ENCODE measurements at regions not wholly inside any gene's neighbourhood (a gene's known extent, or its start where the extent isn't known, plus 50 kb on each side); places are given as distances from the start of the nearest gene placed in this dataset.

DNA sequence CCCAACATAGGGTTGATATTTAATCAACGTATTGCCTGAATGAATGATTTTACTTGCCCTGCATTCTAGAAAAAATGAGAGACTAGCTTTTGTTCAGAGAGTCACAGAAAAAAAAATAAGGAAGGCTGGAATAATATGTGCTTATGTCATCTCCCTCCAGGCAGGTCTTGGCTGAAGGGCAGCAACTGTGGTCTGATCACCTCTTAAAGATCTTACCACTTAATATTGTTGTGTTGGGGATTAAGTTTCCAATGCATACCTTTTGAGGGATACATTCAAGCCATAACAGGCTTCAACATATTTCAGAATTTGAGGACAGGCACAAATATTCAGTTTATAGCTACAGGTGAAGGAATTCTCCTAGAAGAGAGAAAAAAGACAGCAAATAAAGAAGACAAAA, 157.3 kb upstream of the S1PR3 start (continued):
- TF ChIP-seq, protein P1, sequence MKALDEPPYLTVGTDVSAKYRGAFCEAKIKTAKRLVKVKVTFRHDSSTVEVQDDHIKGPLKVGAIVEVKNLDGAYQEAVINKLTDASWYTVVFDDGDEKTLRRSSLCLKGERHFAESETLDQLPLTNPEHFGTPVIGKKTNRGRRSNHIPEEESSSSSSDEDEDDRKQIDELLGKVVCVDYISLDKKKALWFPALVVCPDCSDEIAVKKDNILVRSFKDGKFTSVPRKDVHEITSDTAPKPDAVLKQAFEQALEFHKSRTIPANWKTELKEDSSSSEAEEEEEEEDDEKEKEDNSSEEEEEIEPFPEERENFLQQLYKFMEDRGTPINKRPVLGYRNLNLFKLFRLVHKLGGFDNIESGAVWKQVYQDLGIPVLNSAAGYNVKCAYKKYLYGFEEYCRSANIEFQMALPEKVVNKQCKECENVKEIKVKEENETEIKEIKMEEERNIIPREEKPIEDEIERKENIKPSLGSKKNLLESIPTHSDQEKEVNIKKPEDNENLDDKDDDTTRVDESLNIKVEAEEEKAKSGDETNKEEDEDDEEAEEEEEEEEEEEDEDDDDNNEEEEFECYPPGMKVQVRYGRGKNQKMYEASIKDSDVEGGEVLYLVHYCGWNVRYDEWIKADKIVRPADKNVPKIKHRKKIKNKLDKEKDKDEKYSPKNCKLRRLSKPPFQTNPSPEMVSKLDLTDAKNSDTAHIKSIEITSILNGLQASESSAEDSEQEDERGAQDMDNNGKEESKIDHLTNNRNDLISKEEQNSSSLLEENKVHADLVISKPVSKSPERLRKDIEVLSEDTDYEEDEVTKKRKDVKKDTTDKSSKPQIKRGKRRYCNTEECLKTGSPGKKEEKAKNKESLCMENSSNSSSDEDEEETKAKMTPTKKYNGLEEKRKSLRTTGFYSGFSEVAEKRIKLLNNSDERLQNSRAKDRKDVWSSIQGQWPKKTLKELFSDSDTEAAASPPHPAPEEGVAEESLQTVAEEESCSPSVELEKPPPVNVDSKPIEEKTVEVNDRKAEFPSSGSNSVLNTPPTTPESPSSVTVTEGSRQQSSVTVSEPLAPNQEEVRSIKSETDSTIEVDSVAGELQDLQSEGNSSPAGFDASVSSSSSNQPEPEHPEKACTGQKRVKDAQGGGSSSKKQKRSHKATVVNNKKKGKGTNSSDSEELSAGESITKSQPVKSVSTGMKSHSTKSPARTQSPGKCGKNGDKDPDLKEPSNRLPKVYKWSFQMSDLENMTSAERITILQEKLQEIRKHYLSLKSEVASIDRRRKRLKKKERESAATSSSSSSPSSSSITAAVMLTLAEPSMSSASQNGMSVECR (CRISPR knock-in tag; IDR thresholded peaks at IDR 0.05; ENCODE audit: borderline replicate concordance) = no peak

DNA sequence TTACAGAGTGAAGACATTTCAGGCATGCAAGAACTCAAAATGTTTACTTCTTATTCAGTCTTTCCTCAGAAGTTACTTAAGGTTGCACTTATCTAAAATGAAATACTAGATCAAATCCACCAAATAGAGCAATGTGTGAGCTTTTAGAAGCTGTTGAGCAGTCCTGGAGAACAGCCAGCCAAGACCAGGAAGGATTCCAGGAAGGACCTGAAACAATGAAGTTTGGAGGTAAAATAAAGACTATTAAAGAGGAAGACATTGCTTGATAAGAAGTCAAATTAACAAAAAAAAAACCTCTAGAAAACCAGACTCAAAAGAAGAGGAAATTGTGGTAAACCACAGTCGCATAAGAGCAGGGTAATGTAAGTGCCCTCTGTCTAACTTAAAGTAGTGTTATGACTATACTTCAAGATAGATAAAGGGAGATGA, 156.2 kb upstream of the S1PR3 start:
- DNase-seq (ENCODE audit: low spot score) = no peak
- Mint-ChIP-seq H3K4me1 (peaks cover 8% of the 10 kb centered on the region), H3K4me3 (no peak overlapping the region), H3K9me3 (peaks cover 21% of the 10 kb centered on the region), H3K27me3 (ENCODE audit: low read depth) (no peaks in the 10 kb centered on the region), H3K27ac (no peak overlapping the region), H3K36me3 (0 out of 2 replicates have a peak, but pooled peaks cover 3% of the 10 kb centered on the region)
- POLR2A ChIA-PET = no interaction called here
- CTCF ChIA-PET = no interaction called here
- ATAC-seq = no peak
- TF ChIP-seq ZNF219 (CRISPR knock-in tag; IDR thresholded peaks at IDR 0.05; ENCODE audit: borderline replicate concordance) (no peak), SOX15 (CRISPR knock-in tag; IDR thresholded peaks at IDR 0.05) (no peak), ZNF416 (CRISPR knock-in tag; IDR thresholded peaks at IDR 0.05) (no peak), ETV6 (CRISPR knock-in tag; IDR thresholded peaks at IDR 0.05) (no peak), ZNF232 (CRISPR knock-in tag; IDR thresholded peaks at IDR 0.05) (no peak), FOXJ3 (CRISPR knock-in tag; IDR thresholded peaks at IDR 0.05; ENCODE audit: borderline replicate concordance) (no peak), ZNF671 (CRISPR knock-in tag; IDR thresholded peaks at IDR 0.05) (no peak), IRF2 (CRISPR knock-in tag; IDR thresholded peaks at IDR 0.05; ENCODE audit: borderline replicate concordance, low read depth) (no peak), CREB1 (CRISPR knock-in tag; IDR thresholded peaks at IDR 0.05) (no peak), TP53 (CRISPR knock-in tag; IDR thresholded peaks at IDR 0.05) (no peak), MXD4 (CRISPR knock-in tag; IDR thresholded peaks at IDR 0.05; ENCODE audit: borderline replicate concordance) (no peak), GABPB1 (CRISPR knock-in tag; IDR thresholded peaks at IDR 0.05) (no peak), MYBL2 (CRISPR knock-in tag; IDR thresholded peaks at IDR 0.05) (no peak)
- TF ChIP-seq, protein P2, sequence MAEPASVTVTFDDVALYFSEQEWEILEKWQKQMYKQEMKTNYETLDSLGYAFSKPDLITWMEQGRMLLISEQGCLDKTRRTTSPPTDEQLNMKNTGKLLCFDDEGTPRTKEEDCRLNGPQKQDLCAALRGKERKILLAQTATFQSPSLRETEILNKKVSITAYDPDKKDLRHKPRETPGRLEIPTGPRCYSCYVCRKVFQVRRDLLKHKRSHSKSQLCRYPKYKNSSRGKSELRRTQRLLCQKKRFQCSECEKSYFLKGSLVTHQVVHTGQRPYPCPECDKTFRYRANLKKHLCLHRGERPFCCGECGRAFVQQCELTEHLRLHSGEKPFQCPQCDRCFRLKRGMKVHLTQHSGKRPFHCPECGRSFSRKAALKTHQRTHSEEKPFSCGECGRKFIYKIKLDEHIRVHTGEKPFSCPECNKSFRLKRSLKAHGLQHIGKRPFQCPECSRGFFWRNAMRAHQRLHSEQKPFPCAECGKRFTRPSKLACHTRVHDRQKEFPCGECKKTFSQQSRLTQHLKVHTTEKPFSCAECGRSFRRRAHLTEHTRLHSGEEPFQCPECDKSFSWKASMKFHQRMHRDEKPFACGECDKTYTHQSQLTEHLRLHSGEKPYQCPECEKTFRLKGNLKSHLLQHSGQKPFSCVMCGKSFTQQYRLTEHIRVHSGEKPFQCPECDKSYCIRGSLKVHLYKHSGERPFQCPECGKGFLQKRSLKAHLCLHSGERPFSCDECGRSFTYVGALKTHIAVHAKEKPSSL (CRISPR knock-in tag; conservative IDR thresholded peaks at IDR 0.05) = no peak
- TF ChIP-seq, protein P3, sequence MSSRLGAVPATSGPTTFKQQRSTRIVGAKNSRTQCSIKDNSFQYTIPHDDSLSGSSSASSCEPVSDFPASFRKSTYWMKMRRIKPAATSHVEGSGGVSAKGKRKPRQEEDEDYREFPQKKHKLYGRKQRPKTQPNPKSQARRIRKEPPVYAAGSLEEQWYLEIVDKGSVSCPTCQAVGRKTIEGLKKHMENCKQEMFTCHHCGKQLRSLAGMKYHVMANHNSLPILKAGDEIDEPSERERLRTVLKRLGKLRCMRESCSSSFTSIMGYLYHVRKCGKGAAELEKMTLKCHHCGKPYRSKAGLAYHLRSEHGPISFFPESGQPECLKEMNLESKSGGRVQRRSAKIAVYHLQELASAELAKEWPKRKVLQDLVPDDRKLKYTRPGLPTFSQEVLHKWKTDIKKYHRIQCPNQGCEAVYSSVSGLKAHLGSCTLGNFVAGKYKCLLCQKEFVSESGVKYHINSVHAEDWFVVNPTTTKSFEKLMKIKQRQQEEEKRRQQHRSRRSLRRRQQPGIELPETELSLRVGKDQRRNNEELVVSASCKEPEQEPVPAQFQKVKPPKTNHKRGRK (CRISPR knock-in tag; IDR thresholded peaks at IDR 0.05; ENCODE audit: borderline replicate concordance) = no peak
- TF ChIP-seq, protein P4, sequence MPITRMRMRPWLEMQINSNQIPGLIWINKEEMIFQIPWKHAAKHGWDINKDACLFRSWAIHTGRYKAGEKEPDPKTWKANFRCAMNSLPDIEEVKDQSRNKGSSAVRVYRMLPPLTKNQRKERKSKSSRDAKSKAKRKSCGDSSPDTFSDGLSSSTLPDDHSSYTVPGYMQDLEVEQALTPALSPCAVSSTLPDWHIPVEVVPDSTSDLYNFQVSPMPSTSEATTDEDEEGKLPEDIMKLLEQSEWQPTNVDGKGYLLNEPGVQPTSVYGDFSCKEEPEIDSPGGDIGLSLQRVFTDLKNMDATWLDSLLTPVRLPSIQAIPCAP (CRISPR knock-in tag; IDR thresholded peaks at IDR 0.05) = no peak
- TF ChIP-seq, protein P5, sequence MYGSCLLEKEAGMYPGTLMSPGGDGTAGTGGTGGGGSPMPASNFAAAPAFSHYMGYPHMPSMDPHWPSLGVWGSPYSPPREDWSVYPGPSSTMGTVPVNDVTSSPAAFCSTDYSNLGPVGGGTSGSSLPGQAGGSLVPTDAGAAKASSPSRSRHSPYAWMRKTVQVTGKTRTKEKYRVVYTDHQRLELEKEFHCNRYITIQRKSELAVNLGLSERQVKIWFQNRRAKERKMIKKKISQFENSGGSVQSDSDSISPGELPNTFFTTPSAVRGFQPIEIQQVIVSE (CRISPR knock-in tag; IDR thresholded peaks at IDR 0.05; ENCODE audit: borderline replicate concordance) = no peak
- TF ChIP-seq, protein P6, sequence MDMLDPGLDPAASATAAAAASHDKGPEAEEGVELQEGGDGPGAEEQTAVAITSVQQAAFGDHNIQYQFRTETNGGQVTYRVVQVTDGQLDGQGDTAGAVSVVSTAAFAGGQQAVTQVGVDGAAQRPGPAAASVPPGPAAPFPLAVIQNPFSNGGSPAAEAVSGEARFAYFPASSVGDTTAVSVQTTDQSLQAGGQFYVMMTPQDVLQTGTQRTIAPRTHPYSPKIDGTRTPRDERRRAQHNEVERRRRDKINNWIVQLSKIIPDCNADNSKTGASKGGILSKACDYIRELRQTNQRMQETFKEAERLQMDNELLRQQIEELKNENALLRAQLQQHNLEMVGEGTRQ (CRISPR knock-in tag; IDR thresholded peaks at IDR 0.05) = no peak
- TF ChIP-seq, protein P7, sequence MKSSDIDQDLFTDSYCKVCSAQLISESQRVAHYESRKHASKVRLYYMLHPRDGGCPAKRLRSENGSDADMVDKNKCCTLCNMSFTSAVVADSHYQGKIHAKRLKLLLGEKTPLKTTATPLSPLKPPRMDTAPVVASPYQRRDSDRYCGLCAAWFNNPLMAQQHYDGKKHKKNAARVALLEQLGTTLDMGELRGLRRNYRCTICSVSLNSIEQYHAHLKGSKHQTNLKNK (CRISPR knock-in tag; IDR thresholded peaks at IDR 0.05) = no peak

Measured in WTC11 (cell line).